Neural progenitor cell (in vitro differentiated cells): ENCODE measurements at regions not wholly inside any gene's neighbourhood (a gene's known extent, or its start where the extent isn't known, plus 50 kb on each side); places are given as distances from the start of the nearest gene placed in this dataset.

Experiments
- DNase-seq: peaks from one replicate; pipeline ENCODE4 v3.0.0-alpha.2; 2016; ENCODE audit warnings: low spot score
- H2AFZ ChIP-seq: fragments of 200-600 bp; sonication (generic); replicated peaks from 2 replicates; pipeline ENCODE4 v1.6.1; 2016; ENCODE audit warnings: antibody characterized with exemption
- H3F3A ChIP-seq: fragments of 200-600 bp; sonication (generic); 2 replicates; pipeline ENCODE4 v1.6.1; 2016; ENCODE audit warnings: antibody characterized with exemption, low read depth
- H3K27ac ChIP-seq: fragments of 200-600 bp; sonication (generic); 2 replicates; pipeline ENCODE4 v1.5.1; 2016; ENCODE audit warnings: mild to moderate bottlenecking
- H3K27me3 ChIP-seq: fragments of 200-600 bp; sonication (generic); 2 replicates; pipeline ENCODE4 v1.6.1; 2016; ENCODE audit warnings: mild to moderate bottlenecking, moderate library complexity
- H3K36me3 ChIP-seq: fragments of 200-600 bp; sonication (generic); 2 replicates; pipeline ENCODE4 v1.5.1; 2016
- H3K4me1 ChIP-seq: fragments of 200-600 bp; sonication (generic); 2 replicates; pipeline ENCODE4 v1.6.1; 2016; ENCODE audit warnings: mixed run types
- H3K4me2 ChIP-seq: fragments of 200-600 bp; sonication (generic); 2 replicates; pipeline ENCODE4 v1.6.1; 2016
- H3K4me3 ChIP-seq: fragments of 200-600 bp; sonication (generic); 2 replicates; pipeline ENCODE4 v1.5.1; 2016
- H3K79me2 ChIP-seq: fragments of 200-600 bp; sonication (generic); 2 replicates; pipeline ENCODE4 v1.6.1; 2016; ENCODE audit warnings: low read depth
- H3K9ac ChIP-seq: fragments of 200-600 bp; sonication (generic); 2 replicates; pipeline ENCODE4 v1.6.1; 2016
- H3K9me3 ChIP-seq: fragments of 200-600 bp; sonication (generic); 2 replicates; pipeline ENCODE4 v1.5.1; 2016; ENCODE audit warnings: low read depth
- H4K20me1 ChIP-seq: fragments of 200-600 bp; sonication (generic); 2 replicates; pipeline ENCODE4 v1.6.1; 2016; ENCODE audit warnings: low read depth
- H3K27ac Mint-ChIP-seq: 3 replicates; pipeline ENCODE4 v1.8.0; 2021; ENCODE audit warnings: mixed read lengths
- H3K27me3 Mint-ChIP-seq: 2 replicates; pipeline ENCODE4 v1.8.0; 2022; ENCODE audit warnings: low read depth, mild to moderate bottlenecking, inconsistent platforms, moderate library complexity, mixed read lengths; ENCODE audit not compliant: insufficient read depth
- H3K36me3 Mint-ChIP-seq: 3 replicates; pipeline ENCODE4 v1.8.0; 2021; ENCODE audit warnings: mixed read lengths
- H3K4me1 Mint-ChIP-seq: 3 replicates; pipeline ENCODE4 v1.8.0; 2021; ENCODE audit warnings: mixed read lengths
- H3K4me3 Mint-ChIP-seq: 3 replicates; pipeline ENCODE4 v1.8.0; 2021; ENCODE audit warnings: mild to moderate bottlenecking, moderate library complexity, mixed read lengths
- H3K9me3 Mint-ChIP-seq: 3 replicates; pipeline ENCODE4 v1.8.0; 2020; ENCODE audit warnings: mixed read lengths
- CTCF ChIP-seq: fragments of 200-600 bp; sonication (generic); IDR thresholded peaks from 2 replicates; pipeline ENCODE4 v1.5.1; 2017; ENCODE audit warnings: antibody characterized with exemption, mild to moderate bottlenecking
- EZH2 ChIP-seq: fragments of 200-600 bp; sonication (generic); IDR thresholded peaks from 2 replicates; pipeline ENCODE4 v1.6.1; 2017; ENCODE audit warnings: antibody characterized with exemption, mild to moderate bottlenecking, moderate library complexity
- EZH2phosphoT487 ChIP-seq: fragments of 200-600 bp; sonication (generic); IDR thresholded peaks from 2 replicates; pipeline ENCODE4 v1.6.1; 2017; ENCODE audit warnings: antibody characterized with exemption

GRCh38 chr21:34296878-34297277 is 66.9 kb upstream of the KCNE2 start:
- H3K36me3 ChIP-seq = no peaks in the 10 kb centered on the region
- Mint-ChIP-seq H3K4me3 (no peak overlapping the region), H3K9me3 (peaks cover 7% of the 10 kb centered on the region), H3K27me3 (peaks cover 2% of the 10 kb centered on the region), H3K36me3 (no peaks in the 10 kb centered on the region), H3K27ac (no peak overlapping the region), H3K4me1 (no peaks in the 10 kb centered on the region)
- no peaks in the 10 kb centered on the region for H3K27me3 ChIP-seq
- H3K9me3 ChIP-seq = no peaks in the 10 kb centered on the region
- TF ChIP-seq EZH2phosphoT487 = no peak
- TF ChIP-seq EZH2 = no peak
- no peak for TF ChIP-seq CTCF
- no peaks in the 10 kb centered on the region for H3F3A ChIP-seq
- H3K4me1 ChIP-seq = no peaks in the 10 kb centered on the region
- no peaks in the 10 kb centered on the region for H4K20me1 ChIP-seq
- H3K4me3 ChIP-seq = no peak overlapping the region
- H3K27ac ChIP-seq = no peak overlapping the region
- no peak overlapping the region for H2AFZ ChIP-seq
- H3K9ac ChIP-seq = no peak overlapping the region
- no peaks in the 10 kb centered on the region for H3K79me2 ChIP-seq
- no peak overlapping the region for H3K4me2 ChIP-seq
- DNase-seq = no peak

- Histone ChIP-seq H3K9me3 (no peaks in the 10 kb centered on the region), H2AFZ (no peak overlapping the region), H3K36me3 (no peaks in the 10 kb centered on the region), H3K4me1 (no peaks in the 10 kb centered on the region), H4K20me1 (no peaks in the 10 kb centered on the region), H3K9ac (no peak overlapping the region), H3K79me2 (no peaks in the 10 kb centered on the region), H3K4me2 (no peak overlapping the region), H3K27me3 (no peaks in the 10 kb centered on the region), H3K4me3 (no peak overlapping the region), H3F3A (no peaks in the 10 kb centered on the region), H3K27ac (no peak overlapping the region)
- TF ChIP-seq EZH2phosphoT487 = no peak
- no peak for TF ChIP-seq CTCF
- TF ChIP-seq EZH2 = no peak
- peaks cover 7% of the 10 kb centered on the region for H3K9me3 Mint-ChIP-seq
- no peaks in the 10 kb centered on the region for H3K36me3 Mint-ChIP-seq
- no peaks in the 10 kb centered on the region for H3K4me1 Mint-ChIP-seq
- H3K27me3 Mint-ChIP-seq = peaks cover 2% of the 10 kb centered on the region
- H3K4me3 Mint-ChIP-seq = no peak overlapping the region
- H3K27ac Mint-ChIP-seq = no peak overlapping the region
- no peak for DNase-seq
These were observed 65.2 kb upstream of the KCNE2 start for GRCh38 chr21:34298534-34299167.

- H3K4me1 ChIP-seq = no peaks in the 10 kb centered on the region
- Mint-ChIP-seq H3K4me1 (no peaks in the 10 kb centered on the region), H3K9me3 (peaks cover 7% of the 10 kb centered on the region), H3K27ac (no peak overlapping the region), H3K4me3 (no peak overlapping the region), H3K36me3 (no peaks in the 10 kb centered on the region), H3K27me3 (peaks cover 2% of the 10 kb centered on the region)
- no peaks in the 10 kb centered on the region for H3K9me3 ChIP-seq
- no peak overlapping the region for H2AFZ ChIP-seq
- no peaks in the 10 kb centered on the region for H3K36me3 ChIP-seq
- no peak overlapping the region for H3K4me3 ChIP-seq
- DNase-seq = no peak
- H3F3A ChIP-seq = no peaks in the 10 kb centered on the region
- no peaks in the 10 kb centered on the region for H4K20me1 ChIP-seq
- no peak overlapping the region for H3K9ac ChIP-seq
- H3K4me2 ChIP-seq = no peak overlapping the region
- no peak overlapping the region for H3K27ac ChIP-seq
- no peaks in the 10 kb centered on the region for H3K27me3 ChIP-seq
- TF ChIP-seq EZH2phosphoT487 (no peak), EZH2 (no peak), CTCF (no peak)
- H3K79me2 ChIP-seq = no peaks in the 10 kb centered on the region
These were observed 64.7 kb upstream of the KCNE2 start for GRCh38 chr21:34299168-34299539.
